Uterus (tissue), 3 donors: ENCODE measurements at regions not wholly inside any gene's neighbourhood (a gene's known extent, or its start where the extent isn't known, plus 50 kb on each side); places are given as distances from the start of the nearest gene placed in this dataset.
"Not testable (repeated sequence)": the region's sequence is repeated elsewhere in the genome, so short reads cannot be mapped to it uniquely, and the experiment has no call there.

Experiments
- DNase-seq, 2 donors: peaks; one replicate each; pipeline ENCODE4 v3.0.0-alpha.2; 2019 to 2020
- H3K27ac ChIP-seq, 2 donors: fragments of 200-600 bp; sonication (generic); 1 replicate in 1 of 2; 2 replicates in 1 of 2; pipeline ENCODE4 v1.5.1; 2016 to 2018
- H3K27me3 ChIP-seq, 2 donors: fragments of 200-600 bp; sonication (generic); one replicate each; pipeline ENCODE4 v1.5.1; 2018 to 2019; ENCODE audit warnings: control low read depth in 1 of 2
- H3K36me3 ChIP-seq, 2 donors: fragments of 200-600 bp; sonication (generic); one replicate each; pipeline ENCODE4 v1.5.1; 2019; ENCODE audit warnings: control low read depth in 1 of 2
- H3K4me1 ChIP-seq, 2 donors: fragments of 200-600 bp; sonication (generic); one replicate each; pipeline ENCODE4 v1.5.1; 2018 to 2019; ENCODE audit warnings: control low read depth in 1 of 2
- H3K4me3 ChIP-seq, 2 donors: fragments of 200-600 bp; sonication (generic); 1 replicate in 1 of 2; 2 replicates in 1 of 2; pipeline ENCODE4 v1.5.1; 2018 to 2019; ENCODE audit warnings: mild to moderate bottlenecking in 1 of 2
- H3K9me3 ChIP-seq, 2 donors: fragments of 200-600 bp; sonication (generic); one replicate each; pipeline ENCODE4 v1.5.1; 2019; ENCODE audit warnings: control low read depth in 1 of 2
- CTCF ChIP-seq, 4 experiments: fragments of 200-600 bp in 2 of 4; fragments of 450-650 bp in 2 of 4; sonication (generic) in 2 of 4; IDR thresholded peaks; one replicate each; pipeline ENCODE4 v1.5.1; 2016 to 2019; ENCODE audit warnings: antibody characterized with exemption in 4 of 4, mild to moderate bottlenecking in 2 of 4, moderate library complexity in 1 of 4
- POLR2A ChIP-seq, 2 donors: fragments of 450-650 bp; IDR thresholded peaks; one replicate each; pipeline ENCODE4 v1.6.1; 2016; ENCODE audit warnings: antibody characterized with exemption in 2 of 2, mild to moderate bottlenecking in 1 of 2, moderate library complexity in 1 of 2
- intact Hi-C: fragments of 100-400 bp; cut with DNase I; formaldehyde crosslinking; loops from one replicate; pipeline ENCODE4 v1.15.1; 2023; ENCODE audit warnings: low total_unique reads
- donor health status: DM: yes; HTN: yes; CAD: no.

- TF ChIP-seq POLR2A (IDR thresholded peaks at IDR 0.05): no peak
- TF ChIP-seq CTCF (IDR thresholded peaks at IDR 0.05): no peak
- no peaks in the 10 kb centered on the region for H3K36me3 ChIP-seq
- H3K27me3 ChIP-seq: no peaks in the 10 kb centered on the region
- intact Hi-C loops: no loop called here
- no peak overlapping the region for H3K4me3 ChIP-seq
- H3K9me3 ChIP-seq: no peaks in the 10 kb centered on the region
- no peaks in the 10 kb centered on the region for H3K4me1 ChIP-seq
- DNase-seq: no peak
- H3K27ac ChIP-seq: no peak overlapping the region
Measured at GRCh38 chr20:56750430-56750829, 121.3 kb downstream of the TFAP2C start.

GRCh38 chr20:56752274-56752673, 123.2 kb downstream of the TFAP2C start:
- TF ChIP-seq POLR2A (IDR thresholded peaks at IDR 0.05) (no peak), CTCF (IDR thresholded peaks at IDR 0.05) (no peak)
- no peaks in the 10 kb centered on the region for H3K4me1 ChIP-seq
- H3K27me3 ChIP-seq: no peaks in the 10 kb centered on the region
- no peak for DNase-seq
- intact Hi-C loops: no loop called here
- H3K36me3 ChIP-seq: no peaks in the 10 kb centered on the region
- H3K4me3 ChIP-seq: no peak overlapping the region
- H3K27ac ChIP-seq: no peak overlapping the region
- no peaks in the 10 kb centered on the region for H3K9me3 ChIP-seq

GRCh38 chr20:56755201-56755600, 126.1 kb downstream of the TFAP2C start:
- intact Hi-C loops: no loop called here
- no peak overlapping the region for H3K27ac ChIP-seq

GRCh38 chr20:56756658-56757057, 127.6 kb downstream of the TFAP2C start:
- H3K27me3 ChIP-seq, H3K9me3 ChIP-seq, H3K4me3 ChIP-seq, intact Hi-C loops, H3K36me3 ChIP-seq, DNase-seq, H3K4me1 ChIP-seq, H3K27ac ChIP-seq: not testable (repeated sequence)

More at GRCh38 chr20:56755201-56755600, 126.1 kb downstream of the TFAP2C start:
- no peak for DNase-seq
- no peaks in the 10 kb centered on the region for H3K4me1 ChIP-seq
- no peak for TF ChIP-seq POLR2A (IDR thresholded peaks at IDR 0.05)
- TF ChIP-seq CTCF (IDR thresholded peaks at IDR 0.05): no peak
- no peaks in the 10 kb centered on the region for H3K36me3 ChIP-seq
- no peaks in the 10 kb centered on the region for H3K9me3 ChIP-seq
- no peaks in the 10 kb centered on the region for H3K27me3 ChIP-seq
- H3K4me3 ChIP-seq: no peak overlapping the region

- intact Hi-C loops: no loop called here
- Histone ChIP-seq H3K36me3 (no peaks in the 10 kb centered on the region), H3K4me1 (no peaks in the 10 kb centered on the region), H3K4me3 (no peak overlapping the region), H3K9me3 (no peaks in the 10 kb centered on the region), H3K27me3 (no peaks in the 10 kb centered on the region), H3K27ac (no peak overlapping the region)
- DNase-seq: no peak
- TF ChIP-seq POLR2A (IDR thresholded peaks at IDR 0.05) (no peak), CTCF (IDR thresholded peaks at IDR 0.05) (no peak)
Measured at GRCh38 chr20:56758706-56759105, 129.6 kb downstream of the TFAP2C start.

- Histone ChIP-seq H3K27me3 (no peaks in the 10 kb centered on the region), H3K9me3 (no peaks in the 10 kb centered on the region), H3K4me1 (no peaks in the 10 kb centered on the region), H3K36me3 (no peaks in the 10 kb centered on the region), H3K27ac (no peak overlapping the region), H3K4me3 (no peak overlapping the region)
- intact Hi-C loops: no loop called here
- TF ChIP-seq POLR2A (IDR thresholded peaks at IDR 0.05) (no peak), CTCF (IDR thresholded peaks at IDR 0.05) (no peak)
- no peak for DNase-seq
Measured at GRCh38 chr20:56759741-56760278, 130.7 kb downstream of the TFAP2C start.
